ENCODE measurements at regions not wholly inside any gene's neighbourhood (a gene's known extent, or its start where the extent isn't known, plus 50 kb on each side); places are given as distances from the start of the nearest gene placed in this dataset.

DNA sequence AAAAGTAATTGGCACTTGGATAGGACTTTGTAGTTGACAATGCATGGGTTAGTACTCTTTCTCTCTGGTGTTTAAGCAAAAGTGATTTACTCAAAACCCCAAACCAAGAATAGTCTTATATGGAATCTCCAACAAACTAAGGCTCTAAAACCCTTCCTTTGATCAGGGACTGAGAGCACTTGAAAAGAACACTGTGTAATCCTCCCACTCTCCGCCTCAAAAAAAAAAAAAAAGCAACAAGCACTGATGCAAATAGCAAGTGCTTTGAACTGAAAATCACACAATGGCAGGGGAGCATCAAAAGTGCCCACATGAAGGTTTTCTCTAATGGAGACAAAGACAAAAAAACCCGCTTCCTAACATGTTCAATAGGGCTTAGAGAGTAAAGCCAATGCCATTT is 467.9 kb upstream of the AUTS2 start:
- Histone ChIP-seq H3K27ac (no peak overlapping the region), H3K4me1 (no peaks in the 10 kb centered on the region), H3K36me3 (no peaks in the 10 kb centered on the region), H3K27me3 (no peaks in the 10 kb centered on the region), H3K4me3 (no peak overlapping the region), H3K9me3 (no peaks in the 10 kb centered on the region), H3K9ac (ENCODE audit: low read depth in 2 of 2, low read length in 2 of 2) (no peak overlapping the region)
- intact Hi-C loops (cut with DNase I) = no loop called here
- DNase-seq = no peak
- TF ChIP-seq, protein P1, sequence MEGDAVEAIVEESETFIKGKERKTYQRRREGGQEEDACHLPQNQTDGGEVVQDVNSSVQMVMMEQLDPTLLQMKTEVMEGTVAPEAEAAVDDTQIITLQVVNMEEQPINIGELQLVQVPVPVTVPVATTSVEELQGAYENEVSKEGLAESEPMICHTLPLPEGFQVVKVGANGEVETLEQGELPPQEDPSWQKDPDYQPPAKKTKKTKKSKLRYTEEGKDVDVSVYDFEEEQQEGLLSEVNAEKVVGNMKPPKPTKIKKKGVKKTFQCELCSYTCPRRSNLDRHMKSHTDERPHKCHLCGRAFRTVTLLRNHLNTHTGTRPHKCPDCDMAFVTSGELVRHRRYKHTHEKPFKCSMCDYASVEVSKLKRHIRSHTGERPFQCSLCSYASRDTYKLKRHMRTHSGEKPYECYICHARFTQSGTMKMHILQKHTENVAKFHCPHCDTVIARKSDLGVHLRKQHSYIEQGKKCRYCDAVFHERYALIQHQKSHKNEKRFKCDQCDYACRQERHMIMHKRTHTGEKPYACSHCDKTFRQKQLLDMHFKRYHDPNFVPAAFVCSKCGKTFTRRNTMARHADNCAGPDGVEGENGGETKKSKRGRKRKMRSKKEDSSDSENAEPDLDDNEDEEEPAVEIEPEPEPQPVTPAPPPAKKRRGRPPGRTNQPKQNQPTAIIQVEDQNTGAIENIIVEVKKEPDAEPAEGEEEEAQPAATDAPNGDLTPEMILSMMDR (IDR thresholded peaks at IDR 0.05) = no peak

DNA sequence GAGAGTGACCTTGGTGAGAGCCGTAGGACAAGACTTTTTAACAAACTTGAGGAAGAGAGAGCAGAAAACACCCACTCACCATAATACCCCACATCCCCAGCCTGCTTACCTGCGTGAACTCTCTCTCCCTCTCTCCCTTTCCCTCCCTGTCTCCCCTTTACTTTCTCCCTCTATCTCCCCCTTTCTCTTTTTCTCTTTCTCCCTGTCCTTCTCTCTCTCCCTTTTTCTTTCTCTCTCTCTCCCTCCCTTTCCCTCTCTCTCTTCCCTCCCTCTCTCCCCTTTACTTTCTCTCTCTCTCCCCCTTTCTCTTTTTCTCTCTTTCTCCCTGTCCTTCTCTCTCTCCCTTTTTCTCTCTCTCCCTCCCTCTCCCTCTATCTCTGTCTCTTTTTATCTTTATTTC is 464.0 kb upstream of the AUTS2 start:
- Histone ChIP-seq H3K27me3 (no peaks in the 10 kb centered on the region), H3K36me3 (no peaks in the 10 kb centered on the region), H3K9ac (ENCODE audit: low read depth in 2 of 2, low read length in 2 of 2) (no peak overlapping the region), H3K27ac (no peak overlapping the region), H3K4me1 (no peaks in the 10 kb centered on the region), H3K9me3 (no peaks in the 10 kb centered on the region), H3K4me3 (no peak overlapping the region)
- intact Hi-C loops (cut with DNase I) = no loop called here
- TF ChIP-seq, protein P1 (IDR thresholded peaks at IDR 0.05) = no peak
- no peak for DNase-seq

DNA sequence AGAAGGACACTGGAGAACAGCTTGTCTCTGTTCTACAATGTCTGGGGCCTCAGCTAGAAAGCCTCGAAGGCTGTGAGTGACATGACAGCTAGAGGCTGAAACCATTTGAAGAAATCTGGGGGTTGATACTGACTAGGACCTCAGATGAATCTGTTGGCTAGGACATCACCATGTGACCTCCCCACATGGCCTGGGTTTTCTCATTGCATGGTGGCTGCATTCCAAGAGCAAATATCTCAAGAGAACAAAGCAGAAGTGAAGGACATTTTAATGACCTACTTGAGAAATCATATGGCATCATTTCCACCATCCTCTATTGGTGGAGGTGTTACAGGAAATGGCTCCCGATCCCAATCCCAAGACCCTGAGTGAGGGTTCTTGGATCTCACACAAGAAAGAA is 450.6 kb upstream of the AUTS2 start:
- no peaks in the 10 kb centered on the region for H3K4me1 ChIP-seq
- TF ChIP-seq, protein P1 (IDR thresholded peaks at IDR 0.05) = no peak
- intact Hi-C loops (cut with DNase I) = no loop called here
- no peaks in the 10 kb centered on the region for H3K36me3 ChIP-seq
- H3K4me3 ChIP-seq = no peak overlapping the region
- H3K27me3 ChIP-seq = no peaks in the 10 kb centered on the region
- H3K9ac ChIP-seq (ENCODE audit: low read depth in 2 of 2, low read length in 2 of 2) = no peak overlapping the region
- no peak overlapping the region for H3K27ac ChIP-seq
- DNase-seq = no peak
- no peaks in the 10 kb centered on the region for H3K9me3 ChIP-seq

DNA sequence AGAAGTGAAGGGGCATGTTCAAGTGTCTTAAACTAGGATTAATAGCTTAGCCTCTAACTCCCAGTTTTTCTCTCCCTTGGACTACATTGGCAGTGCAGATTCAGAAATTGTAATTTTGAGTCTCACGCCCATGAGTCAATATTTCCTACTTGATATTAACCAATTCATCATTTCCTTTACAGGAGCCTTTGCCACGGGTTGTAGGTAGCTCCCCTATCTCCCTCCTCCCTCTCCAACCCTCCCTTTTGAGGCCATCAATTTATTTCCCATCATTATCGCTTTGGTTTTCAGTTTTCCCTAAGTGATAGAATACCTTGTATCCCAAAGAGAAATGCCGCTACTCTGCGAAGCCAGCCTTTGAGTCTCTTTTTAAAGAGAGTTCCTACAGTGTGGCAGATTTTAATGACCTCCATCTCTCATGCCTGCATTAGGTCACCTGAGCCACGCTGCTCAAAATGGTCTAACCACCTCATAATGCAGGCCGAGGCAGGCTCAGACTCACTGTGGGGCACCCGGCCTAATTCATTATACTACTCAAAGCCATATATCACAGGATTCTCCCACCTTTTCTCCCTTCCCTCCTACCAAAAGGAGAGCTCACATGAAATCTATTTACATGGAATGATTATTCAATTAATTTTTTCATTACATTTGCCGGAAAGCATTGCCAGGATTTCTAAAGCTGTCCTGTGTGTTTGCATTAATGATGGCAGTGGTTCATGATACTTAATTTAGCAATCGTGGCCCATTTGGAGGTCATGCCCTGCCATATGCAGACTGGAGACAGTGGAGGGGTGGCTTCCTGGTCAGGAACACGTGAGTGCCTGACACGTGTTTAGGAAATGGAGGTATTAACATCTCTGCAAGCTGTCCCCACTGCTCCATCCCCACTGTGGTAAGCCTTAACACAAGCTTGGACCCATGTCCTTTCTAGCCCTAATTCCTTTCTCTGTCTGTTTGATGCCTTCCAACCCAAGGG is 448.2 kb upstream of the AUTS2 start:
- TF ChIP-seq, protein P1 (IDR thresholded peaks at IDR 0.05) = no peak
- H3K36me3 ChIP-seq = no peaks in the 10 kb centered on the region
- DNase-seq = no peak
- H3K9ac ChIP-seq (ENCODE audit: low read depth in 2 of 2, low read length in 2 of 2) = no peak overlapping the region
- H3K4me1 ChIP-seq = no peaks in the 10 kb centered on the region
- H3K9me3 ChIP-seq = no peaks in the 10 kb centered on the region
- H3K27ac ChIP-seq = no peak overlapping the region
- intact Hi-C loops (cut with DNase I) = no loop called here
- no peaks in the 10 kb centered on the region for H3K27me3 ChIP-seq
- H3K4me3 ChIP-seq = no peak overlapping the region

DNA sequence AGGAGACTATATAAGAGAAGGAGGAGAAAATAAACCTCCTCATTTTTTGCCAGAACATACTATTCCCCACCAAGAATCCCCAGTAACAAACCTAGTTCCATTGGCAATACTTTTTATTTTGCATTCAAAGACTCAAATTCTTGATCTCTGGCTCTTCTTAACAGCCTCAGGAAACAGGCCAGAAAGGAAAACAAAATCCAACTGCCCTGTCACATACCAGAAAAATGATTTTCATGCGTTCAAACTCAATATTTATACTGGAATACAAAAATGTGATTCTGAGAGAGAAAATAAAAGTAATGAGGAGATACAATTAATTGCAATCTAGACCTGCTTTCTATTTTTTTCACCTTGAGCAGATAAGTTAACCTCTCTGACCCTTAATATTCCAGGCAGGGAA is 435.9 kb upstream of the AUTS2 start:
- no peak overlapping the region for H3K4me3 ChIP-seq
- no peak overlapping the region for H3K9ac ChIP-seq (ENCODE audit: low read depth in 2 of 2, low read length in 2 of 2)
- H3K4me1 ChIP-seq = no peaks in the 10 kb centered on the region
- intact Hi-C loops (cut with DNase I) = no loop called here
- TF ChIP-seq, protein P1 (IDR thresholded peaks at IDR 0.05) = no peak
- no peak for DNase-seq
- H3K27me3 ChIP-seq = no peaks in the 10 kb centered on the region
- H3K9me3 ChIP-seq = no peaks in the 10 kb centered on the region
- no peaks in the 10 kb centered on the region for H3K36me3 ChIP-seq
- no peak overlapping the region for H3K27ac ChIP-seq

Data from colonic mucosa (tissue), 4 donors.